ENCODE measurements at regions not wholly inside any gene's neighbourhood (a gene's known extent, or its start where the extent isn't known, plus 50 kb on each side); places are given as distances from the start of the nearest gene placed in this dataset.

DNA sequence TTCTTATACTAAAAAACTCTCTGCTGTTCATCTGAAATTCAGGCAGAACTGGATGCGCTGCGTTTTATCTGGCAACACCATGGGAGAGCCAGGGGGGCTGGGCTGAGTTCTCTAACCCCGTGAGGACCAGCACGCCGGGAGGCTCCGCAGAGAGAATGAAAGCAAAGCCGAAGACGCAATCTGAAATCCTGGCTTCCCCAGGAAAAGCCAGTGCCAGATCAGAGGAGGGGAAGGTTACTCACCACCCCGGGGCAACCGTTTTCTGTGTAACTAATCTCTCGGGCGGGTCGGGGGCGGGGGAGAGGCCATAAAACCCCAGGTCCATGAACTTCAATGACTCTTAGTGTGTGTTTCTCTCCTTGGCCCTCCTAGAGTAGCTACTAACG lies 99.4 kb downstream of the SHANK2 start:
- TF ChIP-seq, protein P1, sequence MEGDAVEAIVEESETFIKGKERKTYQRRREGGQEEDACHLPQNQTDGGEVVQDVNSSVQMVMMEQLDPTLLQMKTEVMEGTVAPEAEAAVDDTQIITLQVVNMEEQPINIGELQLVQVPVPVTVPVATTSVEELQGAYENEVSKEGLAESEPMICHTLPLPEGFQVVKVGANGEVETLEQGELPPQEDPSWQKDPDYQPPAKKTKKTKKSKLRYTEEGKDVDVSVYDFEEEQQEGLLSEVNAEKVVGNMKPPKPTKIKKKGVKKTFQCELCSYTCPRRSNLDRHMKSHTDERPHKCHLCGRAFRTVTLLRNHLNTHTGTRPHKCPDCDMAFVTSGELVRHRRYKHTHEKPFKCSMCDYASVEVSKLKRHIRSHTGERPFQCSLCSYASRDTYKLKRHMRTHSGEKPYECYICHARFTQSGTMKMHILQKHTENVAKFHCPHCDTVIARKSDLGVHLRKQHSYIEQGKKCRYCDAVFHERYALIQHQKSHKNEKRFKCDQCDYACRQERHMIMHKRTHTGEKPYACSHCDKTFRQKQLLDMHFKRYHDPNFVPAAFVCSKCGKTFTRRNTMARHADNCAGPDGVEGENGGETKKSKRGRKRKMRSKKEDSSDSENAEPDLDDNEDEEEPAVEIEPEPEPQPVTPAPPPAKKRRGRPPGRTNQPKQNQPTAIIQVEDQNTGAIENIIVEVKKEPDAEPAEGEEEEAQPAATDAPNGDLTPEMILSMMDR (IDR thresholded peaks at IDR 0.05 in 8 of 11, conservative IDR thresholded peaks at IDR 0.05 in 3 of 11): no peak
- TF ChIP-seq POLR2AphosphoS5 (IDR thresholded peaks at IDR 0.05) (no peak), POLR2A (IDR thresholded peaks at IDR 0.05) (no peak)
